Left ventricle myocardium inferior (tissue), 1 donor: ENCODE measurements at regions not wholly inside any gene's neighbourhood (a gene's known extent, or its start where the extent isn't known, plus 50 kb on each side); places are given as distances from the start of the nearest gene placed in this dataset.

ENCODE experiments used
- DNase-seq: peaks from one replicate; pipeline ENCODE4 v3.0.0-alpha.2; 2020
- H3K27ac ChIP-seq: fragments of 200-600 bp; replicated peaks from 2 replicates; pipeline ENCODE4 v1.8.0; 2021
- H3K27me3 ChIP-seq: fragments of 200-600 bp; 2 replicates; pipeline ENCODE4 v1.8.0; 2021; ENCODE audit warnings: low read depth
- H3K36me3 ChIP-seq: fragments of 200-600 bp; 2 replicates; pipeline ENCODE4 v1.8.0; 2021
- H3K4me1 ChIP-seq: fragments of 200-600 bp; 2 replicates; pipeline ENCODE4 v1.8.0; 2021
- H3K4me3 ChIP-seq: fragments of 200-600 bp; 2 replicates; pipeline ENCODE4 v1.8.0; 2021; ENCODE audit warnings: mild to moderate bottlenecking, moderate library complexity
- H3K9me3 ChIP-seq: fragments of 200-600 bp; replicated peaks from 2 replicates; pipeline ENCODE4 v1.8.0; 2021
- CTCF ChIP-seq: fragments of 200-600 bp; IDR thresholded peaks from 2 replicates; pipeline ENCODE4 v1.8.0; 2021; ENCODE audit warnings: antibody characterized with exemption, mild to moderate bottlenecking, borderline replicate concordance
- intact Hi-C: fragments of 100-400 bp; cut with micrococcal nuclease; formaldehyde crosslinking; loops from one replicate; pipeline ENCODE4 v1.11.0; 2022
- donor health status: DM: no; HTN: yes; CAD: no; lungs with severe emphysema.

- Histone ChIP-seq H3K4me3 (no peak overlapping the region), H3K4me1 (no peaks in the 10 kb centered on the region), H3K9me3 (no peaks in the 10 kb centered on the region), H3K36me3 (no peaks in the 10 kb centered on the region), H3K27me3 (peaks cover 4% of the 10 kb centered on the region), H3K27ac (no peak overlapping the region)
- DNase-seq, result no peak
- no peak for TF ChIP-seq CTCF
- intact Hi-C loops, result no loop called here
These were observed 91.5 kb upstream of the SCOC start for GRCh38 chr4:140281828-140282552.

GRCh38 chr4:140277576-140277975 is 95.9 kb upstream of the SCOC start:
- Histone ChIP-seq H3K4me3 (no peak overlapping the region), H3K36me3 (no peaks in the 10 kb centered on the region), H3K4me1 (no peaks in the 10 kb centered on the region), H3K9me3 (no peaks in the 10 kb centered on the region), H3K27ac (no peak overlapping the region), H3K27me3 (no peaks in the 10 kb centered on the region)
- DNase-seq, result no peak
- TF ChIP-seq CTCF, result no peak
- intact Hi-C loops, result no loop called here

- H3K9me3 ChIP-seq, result no peaks in the 10 kb centered on the region
- DNase-seq, result no peak
- no peaks in the 10 kb centered on the region for H3K4me1 ChIP-seq
- H3K4me3 ChIP-seq, result no peak overlapping the region
- intact Hi-C loops, result no loop called here
- no peaks in the 10 kb centered on the region for H3K27me3 ChIP-seq
- H3K36me3 ChIP-seq, result no peaks in the 10 kb centered on the region
- H3K27ac ChIP-seq, result no peak overlapping the region
- no peak for TF ChIP-seq CTCF
These were observed 101.9 kb upstream of the SCOC start for GRCh38 chr4:140271553-140271952.

- no peak overlapping the region for H3K4me3 ChIP-seq
- DNase-seq, result no peak
- H3K9me3 ChIP-seq, result no peaks in the 10 kb centered on the region
- intact Hi-C loops, result no loop called here
- TF ChIP-seq CTCF, result no peak
- H3K27ac ChIP-seq, result no peak overlapping the region
- H3K36me3 ChIP-seq, result no peaks in the 10 kb centered on the region
- H3K27me3 ChIP-seq, result no peaks in the 10 kb centered on the region
- H3K4me1 ChIP-seq, result no peaks in the 10 kb centered on the region
These were observed 104.1 kb upstream of the SCOC start for GRCh38 chr4:140269369-140269768.

- DNase-seq, result no peak
- TF ChIP-seq CTCF, result no peak
- H3K4me3 ChIP-seq, result no peak overlapping the region
- H3K4me1 ChIP-seq, result no peaks in the 10 kb centered on the region
- H3K36me3 ChIP-seq, result no peaks in the 10 kb centered on the region
- H3K27ac ChIP-seq, result no peak overlapping the region
- intact Hi-C loops, result no loop called here
- no peaks in the 10 kb centered on the region for H3K27me3 ChIP-seq
- H3K9me3 ChIP-seq, result no peaks in the 10 kb centered on the region
These were observed 105.1 kb upstream of the SCOC start for GRCh38 chr4:140268186-140268841.
